ENCODE measurements at regions not wholly inside any gene's neighbourhood (a gene's known extent, or its start where the extent isn't known, plus 50 kb on each side); places are given as distances from the start of the nearest gene placed in this dataset.

DNA sequence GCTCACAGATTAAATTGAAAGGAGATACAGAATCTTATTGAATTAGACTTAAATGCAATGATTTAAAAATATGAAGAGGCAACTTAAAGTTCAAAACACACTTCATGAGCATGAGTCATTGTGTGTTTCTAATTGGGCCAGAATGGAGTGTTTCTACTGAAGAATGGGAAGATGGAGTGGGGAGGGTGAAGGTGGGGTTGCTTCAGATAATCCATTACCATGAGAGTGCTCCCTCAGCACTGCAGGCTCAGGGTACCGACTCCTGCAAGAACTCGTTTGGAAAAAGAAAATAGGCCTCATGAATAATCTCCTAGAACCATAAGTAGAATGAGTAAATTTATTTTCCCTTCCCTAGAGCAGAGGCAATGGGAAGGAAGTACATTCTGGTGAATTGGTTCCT lies 372.8 kb downstream of the TOX3 start:
- Histone ChIP-seq H3K4me3 (no peak overlapping the region), H3K27ac (replicated peaks) (no peak overlapping the region), H3K36me3 (no peaks in the 10 kb centered on the region), H3K9me3 (replicated peaks) (no peaks in the 10 kb centered on the region), H3K4me1 (no peaks in the 10 kb centered on the region), H3K27me3 (ENCODE audit: low read depth) (no peaks in the 10 kb centered on the region)
- intact Hi-C loops (cut with micrococcal nuclease): no loop called here
- no peak for DNase-seq
- TF ChIP-seq, protein P1, sequence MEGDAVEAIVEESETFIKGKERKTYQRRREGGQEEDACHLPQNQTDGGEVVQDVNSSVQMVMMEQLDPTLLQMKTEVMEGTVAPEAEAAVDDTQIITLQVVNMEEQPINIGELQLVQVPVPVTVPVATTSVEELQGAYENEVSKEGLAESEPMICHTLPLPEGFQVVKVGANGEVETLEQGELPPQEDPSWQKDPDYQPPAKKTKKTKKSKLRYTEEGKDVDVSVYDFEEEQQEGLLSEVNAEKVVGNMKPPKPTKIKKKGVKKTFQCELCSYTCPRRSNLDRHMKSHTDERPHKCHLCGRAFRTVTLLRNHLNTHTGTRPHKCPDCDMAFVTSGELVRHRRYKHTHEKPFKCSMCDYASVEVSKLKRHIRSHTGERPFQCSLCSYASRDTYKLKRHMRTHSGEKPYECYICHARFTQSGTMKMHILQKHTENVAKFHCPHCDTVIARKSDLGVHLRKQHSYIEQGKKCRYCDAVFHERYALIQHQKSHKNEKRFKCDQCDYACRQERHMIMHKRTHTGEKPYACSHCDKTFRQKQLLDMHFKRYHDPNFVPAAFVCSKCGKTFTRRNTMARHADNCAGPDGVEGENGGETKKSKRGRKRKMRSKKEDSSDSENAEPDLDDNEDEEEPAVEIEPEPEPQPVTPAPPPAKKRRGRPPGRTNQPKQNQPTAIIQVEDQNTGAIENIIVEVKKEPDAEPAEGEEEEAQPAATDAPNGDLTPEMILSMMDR (IDR thresholded peaks at IDR 0.05; ENCODE audit: borderline replicate concordance): no peak

- Histone ChIP-seq H3K4me1 (no peaks in the 10 kb centered on the region), H3K9me3 (replicated peaks) (no peaks in the 10 kb centered on the region), H3K4me3 (no peak overlapping the region), H3K27ac (replicated peaks) (no peak overlapping the region), H3K36me3 (no peaks in the 10 kb centered on the region), H3K27me3 (ENCODE audit: low read depth) (no peaks in the 10 kb centered on the region)
- TF ChIP-seq, protein P1 (IDR thresholded peaks at IDR 0.05; ENCODE audit: borderline replicate concordance): no peak
- intact Hi-C loops (cut with micrococcal nuclease): no loop called here
- no peak for DNase-seq
Measured at GRCh38 chr16:52171481-52171880, 375.5 kb downstream of the TOX3 start.

DNA sequence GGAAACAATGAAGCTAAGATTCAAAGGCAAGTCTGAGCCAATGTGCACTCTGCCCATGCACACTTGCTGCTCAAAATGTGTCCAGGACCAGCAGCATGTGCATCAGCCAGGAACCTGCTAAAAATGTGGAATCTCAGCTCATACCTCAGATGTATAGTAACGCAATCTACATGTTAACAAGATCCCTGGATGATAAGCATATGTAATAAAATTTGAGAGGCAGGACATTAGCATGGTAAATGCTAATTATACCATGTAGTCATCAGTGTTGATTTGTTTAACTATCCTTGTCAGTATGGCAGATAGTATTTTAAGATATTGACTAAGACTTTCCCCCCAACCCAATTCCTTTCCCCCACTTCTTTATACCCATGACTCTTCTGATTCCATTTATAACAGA lies 379.6 kb downstream of the TOX3 start:
- intact Hi-C loops (cut with micrococcal nuclease): no loop called here
- TF ChIP-seq, protein P1 (IDR thresholded peaks at IDR 0.05; ENCODE audit: borderline replicate concordance): no peak
- Histone ChIP-seq H3K36me3 (no peaks in the 10 kb centered on the region), H3K4me3 (no peak overlapping the region), H3K9me3 (replicated peaks) (no peaks in the 10 kb centered on the region), H3K27ac (replicated peaks) (no peak overlapping the region), H3K27me3 (ENCODE audit: low read depth) (no peaks in the 10 kb centered on the region), H3K4me1 (no peaks in the 10 kb centered on the region)
- DNase-seq: no peak

- intact Hi-C loops (cut with micrococcal nuclease): no loop called here
- Histone ChIP-seq H3K27me3 (ENCODE audit: low read depth) (no peaks in the 10 kb centered on the region), H3K36me3 (no peaks in the 10 kb centered on the region), H3K27ac (replicated peaks) (no peak overlapping the region), H3K4me1 (no peaks in the 10 kb centered on the region), H3K9me3 (replicated peaks) (no peaks in the 10 kb centered on the region), H3K4me3 (no peak overlapping the region)
- TF ChIP-seq, protein P1 (IDR thresholded peaks at IDR 0.05; ENCODE audit: borderline replicate concordance): no peak
- no peak for DNase-seq
Measured at GRCh38 chr16:52165961-52166360, 381.0 kb downstream of the TOX3 start.

- Histone ChIP-seq H3K4me1 (no peaks in the 10 kb centered on the region), H3K27me3 (ENCODE audit: low read depth) (no peaks in the 10 kb centered on the region), H3K27ac (replicated peaks) (peak overlapping the region; percentile 33), H3K36me3 (no peaks in the 10 kb centered on the region), H3K9me3 (replicated peaks) (no peaks in the 10 kb centered on the region), H3K4me3 (no peak overlapping the region)
- TF ChIP-seq, protein P1 (IDR thresholded peaks at IDR 0.05; ENCODE audit: borderline replicate concordance): no peak
- DNase-seq: no peak
- intact Hi-C loops (cut with micrococcal nuclease): loop anchor here (2.0 kb wide), 1 partner anchor 60 kb away; no protein-coding TSS in a partner anchor
Measured at GRCh38 chr16:52149003-52149402, 397.9 kb downstream of the TOX3 start.

- DNase-seq: no peak
- TF ChIP-seq, protein P1 (IDR thresholded peaks at IDR 0.05; ENCODE audit: borderline replicate concordance): no peak
- Histone ChIP-seq H3K36me3 (no peaks in the 10 kb centered on the region), H3K4me1 (no peaks in the 10 kb centered on the region), H3K27me3 (ENCODE audit: low read depth) (no peaks in the 10 kb centered on the region), H3K27ac (replicated peaks) (no peak overlapping the region), H3K4me3 (no peak overlapping the region), H3K9me3 (replicated peaks) (no peaks in the 10 kb centered on the region)
- intact Hi-C loops (cut with micrococcal nuclease): no loop called here
Measured at GRCh38 chr16:52141871-52142270, 405.1 kb downstream of the TOX3 start.

Data from left ventricle myocardium inferior (tissue), 1 donor.